NCI-H2029 treated with DMSO at 0.1 percent for 48 hours (cell line): ENCODE measurements at regions not wholly inside any gene's neighbourhood (a gene's known extent, or its start where the extent isn't known, plus 50 kb on each side); places are given as distances from the start of the nearest gene placed in this dataset.
"Not testable (repeated sequence)": the region's sequence is repeated elsewhere in the genome, so short reads cannot be mapped to it uniquely, and the experiment has no call there.

Experiments used
- DNase-seq: peaks from one replicate; lab custom pipeline; 2025; lab: John Stamatoyannopoulos, UW

GRCh38 chr19:5290336-5291262, 50.0 kb downstream of the PTPRS start:
- DNase-seq, result no peak

GRCh38 chr19:5289060-5289990, 51.3 kb downstream of the PTPRS start:
- DNase-seq, result no peak

GRCh38 chr19:5288347-5288739, 52.3 kb downstream of the PTPRS start:
- DNase-seq, result no peak

- no peak for DNase-seq
Observed at GRCh38 chr19:5287066-5287465, 53.5 kb downstream of the PTPRS start.

- DNase-seq, result no peak
Observed at GRCh38 chr19:5286465-5287029, 54.1 kb downstream of the PTPRS start.

GRCh38 chr19:5285955-5286354, 54.7 kb downstream of the PTPRS start:
- DNase-seq, result no peak

- DNase-seq, result no peak
Observed at GRCh38 chr19:5285311-5285710, 55.3 kb downstream of the PTPRS start.

GRCh38 chr19:5282901-5283300, 57.7 kb downstream of the PTPRS start:
- DNase-seq, result no peak

GRCh38 chr19:5281588-5281987, 59.0 kb downstream of the PTPRS start:
- DNase-seq, result no peak

GRCh38 chr19:5275668-5276067, 64.9 kb downstream of the PTPRS start:
- not testable (repeated sequence) for DNase-seq

- DNase-seq, result no peak
Observed at GRCh38 chr19:5273782-5274181, 66.8 kb downstream of the PTPRS start.

GRCh38 chr19:5271145-5271544, 69.5 kb downstream of the PTPRS start:
- no peak for DNase-seq

- no peak for DNase-seq
Observed at GRCh38 chr19:5269926-5270325, 70.7 kb downstream of the PTPRS start.

GRCh38 chr19:5269279-5269678, 71.3 kb downstream of the PTPRS start:
- no peak for DNase-seq

- no peak for DNase-seq
Observed at GRCh38 chr19:5268801-5269200, 71.8 kb downstream of the PTPRS start.

- no peak for DNase-seq
Observed at GRCh38 chr19:5265260-5265659, 75.4 kb downstream of the PTPRS start.

- no peak for DNase-seq
Observed at GRCh38 chr19:5264453-5264852, 76.2 kb downstream of the PTPRS start.

- DNase-seq, result no peak
Observed at GRCh38 chr19:5263615-5264014, 77.0 kb downstream of the PTPRS start.

- no peak for DNase-seq
Observed at GRCh38 chr19:5262721-5263120, 77.9 kb downstream of the PTPRS start.

- DNase-seq, result no peak
Observed at GRCh38 chr19:5261156-5261890, 79.3 kb downstream of the PTPRS start.

- DNase-seq, result no peak
Observed at GRCh38 chr19:5260381-5260967, 80.1 kb downstream of the PTPRS start.
